NOMO-1 (cell line): ENCODE measurements at regions not wholly inside any gene's neighbourhood (a gene's known extent, or its start where the extent isn't known, plus 50 kb on each side); places are given as distances from the start of the nearest gene placed in this dataset.

Experiments
- DNase-seq, 2 experiments: peaks; one replicate each; lab custom pipeline; 2025; ENCODE audit not compliant: unreplicated experiment in 2 of 2; lab: John Stamatoyannopoulos, UW

DNA sequence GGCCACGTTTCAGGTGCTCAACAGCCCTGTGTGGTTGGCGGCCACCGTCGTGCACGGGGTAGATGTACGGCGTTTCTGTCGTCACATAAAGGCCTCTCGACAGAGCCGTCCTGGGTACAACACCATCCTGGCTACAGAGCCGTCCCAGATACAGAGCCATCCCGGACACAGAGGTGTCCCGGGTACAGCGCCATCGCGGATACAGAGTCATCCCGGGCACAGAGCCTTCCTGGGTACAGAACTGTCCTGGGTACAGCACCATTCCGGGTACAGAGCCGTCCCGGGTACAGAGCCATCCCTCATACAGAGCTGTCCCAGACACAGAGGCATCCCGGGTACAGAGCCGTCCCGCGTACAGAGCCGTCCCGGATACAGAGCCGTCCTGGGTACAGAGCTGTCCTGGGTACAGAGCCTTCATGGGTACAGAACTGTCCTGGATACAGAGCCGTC is 222.7 kb upstream of the SOX1 start:
- no peak for DNase-seq

DNA sequence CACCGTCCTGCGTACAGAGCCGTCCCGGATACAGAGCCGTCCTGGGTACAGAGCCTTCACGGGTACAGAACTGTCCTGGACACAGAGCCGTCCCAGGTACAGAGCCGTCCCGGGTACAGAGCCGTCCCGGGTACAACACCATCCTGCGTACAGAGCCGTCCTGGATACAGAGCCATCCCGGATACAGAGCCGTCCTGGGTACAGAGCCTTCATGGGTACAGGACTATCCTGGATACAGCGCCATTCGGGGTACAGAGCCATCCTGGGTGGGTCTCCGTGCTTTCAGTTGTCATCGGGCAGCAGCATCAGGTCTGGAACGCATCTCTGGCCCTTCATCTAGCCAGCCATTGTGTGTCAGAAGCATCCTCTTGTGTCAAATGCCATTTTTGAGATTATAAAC is 222.3 kb upstream of the SOX1 start:
- DNase-seq, result no peak

DNA sequence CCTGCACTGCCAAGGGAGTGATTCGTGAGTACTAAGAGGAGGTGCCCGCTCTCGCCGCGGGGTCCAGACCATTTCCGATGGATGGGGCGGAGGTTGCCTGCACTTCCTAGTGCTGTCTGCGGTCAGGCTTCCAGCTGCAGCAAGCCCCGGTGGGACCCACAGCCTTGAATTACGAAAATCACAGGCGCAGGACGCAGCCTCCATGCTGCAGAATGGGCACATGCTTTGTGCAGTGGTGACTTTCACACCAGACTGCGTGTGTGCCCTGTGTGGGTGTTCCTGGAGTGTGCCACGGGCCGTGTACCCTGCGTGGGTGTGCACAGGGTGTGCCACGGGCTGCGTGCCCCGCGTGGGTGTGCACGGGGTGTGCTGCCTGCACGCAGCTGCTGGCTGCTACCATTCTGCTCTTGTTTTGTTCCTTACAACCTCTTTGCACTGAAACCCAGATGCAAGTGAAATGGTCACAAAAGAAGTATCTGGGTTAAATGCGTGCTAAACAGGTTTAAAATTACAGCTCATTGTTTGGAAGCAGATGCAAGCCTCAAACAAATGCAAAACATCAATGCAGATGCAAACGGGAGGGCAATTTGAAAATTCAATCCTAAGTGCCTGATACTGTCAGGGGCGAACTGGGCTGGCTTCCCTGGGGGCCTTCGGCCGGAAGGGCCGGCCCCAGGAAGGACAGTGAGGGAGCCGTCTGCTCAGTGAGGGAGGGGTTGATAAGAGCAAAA is 221.2 kb upstream of the SOX1 start:
- DNase-seq, result no peak

DNA sequence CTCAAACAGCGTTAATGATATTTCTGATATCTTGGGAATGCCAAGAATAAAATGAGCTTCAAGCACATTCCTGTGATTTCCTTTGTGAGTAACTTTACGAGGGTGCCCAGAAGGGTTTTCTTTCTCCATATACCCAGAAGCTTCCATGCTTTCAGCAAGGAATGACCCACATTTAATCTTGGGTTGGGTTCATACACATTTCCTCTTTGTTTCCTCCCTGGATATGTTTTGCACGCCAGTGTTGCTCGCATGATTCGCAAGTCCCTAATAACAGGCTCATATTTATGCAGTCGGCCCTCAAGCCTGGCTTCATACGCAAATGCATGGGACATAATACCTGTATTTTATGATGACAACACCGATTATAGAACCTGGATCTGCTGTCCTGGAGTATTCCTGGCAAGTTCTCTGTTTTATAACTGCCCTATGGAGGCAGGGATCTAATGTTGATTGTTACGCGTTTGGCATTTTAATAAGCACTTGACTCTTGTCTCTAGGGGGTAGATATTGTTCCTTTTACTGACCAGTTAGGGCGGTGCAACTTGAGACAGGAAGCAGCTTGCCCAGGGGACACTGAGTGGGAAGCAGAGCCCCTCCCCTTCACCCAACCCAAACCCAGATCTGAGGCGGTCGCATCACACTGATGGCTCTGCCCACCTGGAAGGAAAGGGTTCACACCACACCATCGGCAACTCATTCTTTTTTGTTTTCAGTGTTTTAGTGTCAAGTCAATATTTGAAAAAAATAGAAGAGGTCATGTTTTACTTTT is 220.4 kb upstream of the SOX1 start:
- no peak for DNase-seq

DNA sequence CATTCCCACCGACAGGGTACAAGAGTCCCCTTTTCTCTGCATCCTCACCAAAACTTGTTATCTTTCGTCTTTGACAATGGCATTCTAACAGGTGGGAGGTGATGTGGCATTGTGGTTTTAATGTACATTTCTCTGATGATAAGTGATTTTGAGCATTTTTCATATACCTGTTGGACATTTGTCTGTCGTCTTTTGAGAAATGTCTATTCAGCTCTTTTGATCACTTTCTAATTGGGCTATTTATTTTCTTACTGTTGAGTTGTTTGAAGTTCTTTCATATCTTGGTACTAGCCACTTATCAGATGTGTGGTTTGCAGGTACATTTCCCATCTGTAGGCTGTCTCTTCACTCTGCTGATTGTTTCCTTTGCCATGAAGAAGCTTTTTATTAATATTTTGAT is 219.0 kb upstream of the SOX1 start:
- DNase-seq, result no peak

DNA sequence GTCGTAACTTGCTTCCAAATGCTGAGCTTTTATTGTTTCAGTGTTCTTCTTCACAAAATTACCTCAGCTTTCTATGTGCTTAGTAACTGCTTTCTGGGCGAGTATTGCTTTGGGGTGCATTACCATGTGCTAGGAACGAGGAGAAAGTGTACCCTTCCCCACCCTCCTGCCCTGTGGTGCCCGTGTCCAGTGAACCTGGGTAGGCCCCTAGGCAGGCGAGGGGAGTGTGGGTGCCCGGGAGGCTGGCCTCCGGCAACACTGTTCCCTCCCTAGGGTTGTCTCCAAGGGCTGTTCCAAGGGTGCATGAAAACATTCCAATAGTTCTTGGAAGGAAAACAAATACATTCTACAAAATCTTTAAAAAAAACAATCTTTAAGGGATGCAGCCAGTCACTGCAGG is 216.5 kb upstream of the SOX1 start:
- no peak for DNase-seq

DNA sequence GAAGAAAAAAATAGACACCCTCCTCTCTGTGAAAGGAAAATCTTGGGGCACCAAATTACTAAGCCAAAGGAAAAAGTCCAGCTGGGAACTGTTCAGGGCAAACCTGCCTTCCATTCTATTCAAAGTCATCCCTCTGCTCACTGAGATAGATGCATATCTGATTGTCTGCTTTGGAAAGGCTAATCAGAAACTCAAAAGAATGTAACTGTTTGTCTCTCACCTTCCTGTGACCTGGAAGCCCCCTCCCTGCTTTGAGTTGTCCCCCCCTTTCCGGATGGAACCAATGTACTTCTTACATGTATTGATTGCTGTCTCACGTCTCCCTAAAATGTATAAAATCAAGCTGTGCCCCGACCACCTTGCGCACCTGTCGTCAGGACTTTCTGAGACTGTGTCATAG is 216.0 kb upstream of the SOX1 start:
- DNase-seq, result no peak

DNA sequence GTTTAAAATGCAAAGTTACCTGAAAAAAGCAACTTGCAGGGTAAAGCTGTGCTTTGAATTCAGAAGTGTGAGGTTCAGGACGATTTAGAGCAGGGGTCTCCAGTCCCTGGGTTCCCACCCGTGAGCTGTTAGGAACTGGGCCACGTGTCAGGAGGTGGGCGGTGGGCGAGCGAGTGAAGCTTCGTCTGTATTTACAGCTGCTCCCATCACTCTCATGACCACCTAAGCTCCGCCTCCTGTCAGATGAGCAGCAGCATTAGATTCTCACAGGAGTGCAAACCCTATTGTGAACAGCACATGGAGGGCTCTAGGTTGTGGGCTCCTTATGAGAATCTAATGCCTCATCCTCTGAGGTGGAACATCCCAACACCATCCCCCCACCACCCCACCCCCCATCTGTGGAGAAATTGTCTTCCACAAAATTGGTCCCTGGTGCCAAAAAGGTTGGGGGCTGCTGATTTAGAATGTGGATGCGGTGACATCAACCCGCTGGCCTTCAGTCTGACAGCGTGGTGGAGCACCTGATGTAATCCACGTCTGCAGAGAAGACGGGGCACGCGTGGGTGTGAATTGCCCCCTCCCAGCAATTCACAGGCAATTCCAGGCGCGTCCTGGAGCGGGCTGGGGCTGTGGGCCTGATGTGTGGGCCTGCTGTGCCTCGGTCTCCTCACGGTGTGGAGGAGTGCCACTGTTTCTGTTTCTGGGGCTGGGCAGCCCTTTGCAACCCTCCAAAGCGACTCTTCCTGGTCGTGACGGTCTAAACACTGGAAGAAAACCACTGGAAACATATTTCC is 214.0 kb upstream of the SOX1 start:
- no peak for DNase-seq

DNA sequence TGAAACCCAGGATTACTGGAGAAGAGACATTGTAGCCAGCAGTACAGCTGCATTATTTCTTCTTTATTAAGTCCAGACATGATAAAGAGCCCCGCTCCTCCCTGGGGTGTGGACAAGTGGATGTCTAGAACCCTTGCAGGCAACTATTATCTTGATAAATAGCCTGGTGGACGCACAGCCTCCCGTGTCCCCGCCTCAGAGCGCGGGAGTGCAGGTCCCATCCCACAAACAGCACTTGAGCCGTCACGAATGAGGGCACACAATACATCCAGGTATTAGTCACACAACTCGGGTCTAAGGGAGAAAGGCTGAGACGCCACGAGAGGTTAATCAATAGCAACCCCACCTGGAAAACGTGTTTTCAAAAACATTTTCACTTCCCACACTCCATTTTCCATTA is 213.2 kb upstream of the SOX1 start:
- DNase-seq, result no peak

DNA sequence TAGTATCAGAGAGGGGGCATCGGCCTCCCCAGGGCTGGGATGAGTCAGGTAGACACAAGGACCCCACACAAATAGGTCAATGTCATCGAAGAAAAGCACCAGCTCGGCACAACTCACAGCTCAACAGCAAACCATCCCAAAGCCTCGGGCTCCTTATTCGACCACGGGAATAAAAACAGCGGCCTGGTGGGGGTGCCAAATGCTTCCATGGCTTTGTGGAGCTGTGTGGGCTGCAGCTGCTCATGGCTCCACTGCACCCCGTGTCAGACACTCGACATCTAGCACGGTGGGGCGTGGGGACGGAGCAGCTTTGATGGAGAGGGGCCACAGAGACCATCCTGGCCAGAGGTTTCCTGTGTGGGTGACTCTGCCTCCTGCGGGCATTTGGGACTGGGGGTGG is 212.5 kb upstream of the SOX1 start:
- DNase-seq, result no peak

DNA sequence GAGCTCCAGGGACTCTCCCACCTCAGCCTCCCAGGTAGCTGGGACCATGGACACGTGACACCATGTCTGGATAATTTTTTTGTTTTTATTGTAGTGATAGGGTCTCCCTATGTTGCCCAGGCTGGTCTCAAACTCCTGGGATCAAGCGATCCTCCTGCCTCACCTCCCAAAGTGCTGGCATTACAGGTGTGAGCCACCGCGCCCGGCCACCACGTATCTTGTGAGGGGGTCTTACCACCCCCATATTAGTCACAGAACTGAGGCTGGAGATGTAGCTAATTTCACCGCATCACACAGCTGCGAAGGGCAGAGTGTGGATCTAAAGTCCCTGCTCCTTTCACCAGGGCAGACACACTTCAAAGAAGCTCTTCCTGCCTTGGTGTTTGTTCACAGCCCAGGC is 211.8 kb upstream of the SOX1 start:
- DNase-seq, result no peak

DNA sequence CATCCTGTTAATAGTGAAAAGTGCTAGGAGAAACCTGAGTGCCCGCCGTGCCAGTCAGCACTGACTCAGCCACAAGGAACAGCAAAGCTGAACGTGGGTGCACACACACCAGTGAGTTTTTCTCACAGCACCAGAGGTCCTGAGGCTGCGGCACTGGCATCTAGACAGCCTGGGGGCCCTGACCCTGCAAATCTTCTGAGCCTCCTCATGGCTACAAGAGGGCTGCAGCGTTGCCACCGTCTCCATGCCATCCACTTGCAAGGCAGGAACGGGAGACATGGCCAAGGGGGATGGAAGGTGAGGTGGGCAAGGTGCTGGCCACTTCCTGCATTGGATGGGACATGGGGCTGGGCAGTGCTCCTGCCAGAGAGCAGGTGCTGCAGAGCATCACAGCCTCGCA is 211.2 kb upstream of the SOX1 start:
- no peak for DNase-seq

DNA sequence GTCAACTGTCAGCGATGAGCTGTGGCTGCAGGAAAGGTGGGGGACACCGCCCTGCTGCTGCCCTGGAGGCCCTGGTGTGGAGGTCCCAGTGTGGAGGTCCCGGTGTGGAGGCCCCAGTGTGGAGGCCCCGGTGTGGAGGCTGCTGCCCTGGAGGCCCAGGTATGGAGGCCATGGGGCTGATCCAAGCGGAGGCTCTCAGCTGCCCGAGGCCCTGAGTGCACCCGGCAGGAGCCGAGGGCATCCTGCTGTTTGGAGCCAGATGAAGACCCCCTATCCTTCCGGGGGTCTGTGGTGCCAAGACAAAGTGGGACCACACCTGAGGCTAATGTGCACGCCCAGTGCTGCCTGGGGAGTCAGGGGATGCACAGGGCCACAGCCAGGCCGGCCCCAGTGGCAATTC is 210.4 kb upstream of the SOX1 start:
- DNase-seq, result no peak

DNA sequence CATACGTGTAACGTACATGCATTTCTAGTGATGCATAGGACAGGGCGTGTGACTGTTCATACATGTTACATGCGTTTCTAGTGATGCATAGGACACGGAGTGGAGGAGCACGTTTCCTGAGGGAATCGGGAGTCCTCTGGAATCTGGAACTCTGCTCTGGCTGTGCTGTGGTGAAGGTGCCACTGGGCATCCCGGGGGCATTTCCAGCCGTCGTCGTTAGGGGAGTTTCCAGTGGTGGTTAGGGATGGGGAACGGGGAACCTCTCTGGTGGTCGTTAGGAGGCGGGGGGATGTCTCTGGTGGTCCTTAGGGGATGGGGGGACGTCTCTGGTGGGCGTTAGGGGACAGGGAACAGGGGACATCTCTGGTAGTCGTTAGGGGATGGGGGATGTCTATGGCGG is 209.6 kb upstream of the SOX1 start:
- DNase-seq, result no peak

DNA sequence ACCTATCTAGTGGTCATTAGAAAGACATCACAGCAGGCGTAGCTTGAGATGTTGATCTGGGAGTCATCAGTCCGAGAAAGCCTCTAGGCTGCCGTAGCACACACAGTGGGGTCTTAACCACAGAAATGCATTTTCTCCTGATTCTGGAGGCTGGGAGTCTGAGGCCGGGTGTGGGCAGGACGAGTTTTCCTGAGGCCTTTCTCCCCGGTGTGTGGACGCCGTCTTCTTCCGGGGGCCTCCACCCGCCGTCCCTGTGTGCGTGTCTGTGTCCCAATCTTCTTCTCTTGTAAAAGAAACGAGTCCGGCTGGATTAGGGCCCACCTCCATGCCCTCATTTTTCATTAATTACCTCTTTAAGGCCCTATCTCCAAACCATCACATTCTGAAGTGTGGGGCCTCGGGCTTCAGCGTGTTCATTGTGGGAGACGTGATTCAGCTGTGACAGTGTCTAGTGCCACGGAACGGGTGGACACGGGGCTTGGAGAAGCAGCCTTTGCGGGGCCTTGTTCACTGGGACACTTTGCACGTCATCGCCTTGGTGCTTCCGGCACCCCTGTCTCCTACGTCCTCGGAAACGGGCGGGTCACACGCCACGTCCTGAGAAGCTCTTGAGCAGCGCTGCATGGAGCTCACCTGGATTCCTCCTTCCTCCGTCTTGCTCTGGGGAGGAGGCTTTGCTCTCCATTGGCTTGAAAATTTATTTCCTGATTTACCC is 208.9 kb upstream of the SOX1 start:
- no peak for DNase-seq

DNA sequence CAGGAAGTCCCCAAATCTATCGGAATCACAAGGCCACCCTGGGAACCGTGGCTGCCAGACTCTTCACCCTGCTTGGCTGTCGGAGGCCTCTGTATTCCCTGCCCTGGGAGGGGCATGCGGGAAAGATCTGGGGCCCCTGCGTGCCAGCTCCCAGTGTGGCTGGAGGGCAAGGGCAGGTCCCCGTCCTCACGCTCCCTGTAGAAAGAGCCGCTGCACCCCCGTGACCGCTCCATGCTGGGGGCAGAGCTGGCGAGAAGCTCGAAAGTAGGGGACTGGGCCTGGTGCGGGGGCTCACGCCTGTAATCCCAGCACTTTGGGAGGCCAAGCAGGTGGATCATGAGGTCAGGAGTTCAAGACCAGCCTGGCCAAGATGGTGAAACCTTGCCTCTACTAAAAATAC is 208.4 kb upstream of the SOX1 start:
- no peak for DNase-seq

DNA sequence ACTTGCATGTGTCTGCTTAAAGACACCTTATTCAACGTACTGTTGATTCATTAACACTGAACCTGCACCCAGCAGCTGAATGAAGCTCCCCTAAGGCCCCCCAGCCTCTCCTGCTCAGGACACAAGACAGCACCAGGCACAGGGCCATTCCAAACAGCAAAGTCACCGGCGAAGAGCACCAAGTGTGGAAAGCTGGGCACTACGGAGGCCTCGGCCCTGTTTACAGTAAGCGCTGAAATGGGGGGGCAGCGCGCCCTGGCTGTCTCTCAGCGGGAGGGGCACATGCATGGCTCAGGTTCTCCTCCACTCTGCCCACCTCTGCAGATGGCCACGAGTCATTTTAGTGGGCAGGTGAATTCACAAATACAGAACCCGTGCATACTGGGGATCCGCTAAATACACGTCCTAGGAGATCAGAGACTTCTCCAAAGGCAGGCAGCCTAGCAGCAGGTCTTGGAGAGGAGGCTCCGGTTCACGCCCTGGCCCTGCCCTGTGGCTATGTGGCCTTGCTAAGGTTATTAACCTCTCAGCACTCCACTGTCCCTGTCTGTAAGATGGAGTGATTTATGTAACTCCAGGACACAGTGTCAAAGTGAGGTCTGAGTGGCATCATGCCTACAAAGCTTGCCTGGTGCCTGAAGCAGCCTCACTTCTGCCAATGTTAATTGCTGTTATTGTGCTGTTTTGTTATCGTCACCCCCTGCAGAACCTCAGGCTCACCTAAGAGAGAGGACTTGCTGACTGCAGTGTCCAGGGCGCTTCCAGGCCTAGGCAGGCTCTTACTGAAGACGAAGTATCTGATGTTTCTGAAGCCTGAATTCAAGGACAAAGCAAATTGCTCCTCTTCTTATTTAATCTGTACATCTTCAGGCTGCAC is 207.4 kb upstream of the SOX1 start:
- no peak for DNase-seq

DNA sequence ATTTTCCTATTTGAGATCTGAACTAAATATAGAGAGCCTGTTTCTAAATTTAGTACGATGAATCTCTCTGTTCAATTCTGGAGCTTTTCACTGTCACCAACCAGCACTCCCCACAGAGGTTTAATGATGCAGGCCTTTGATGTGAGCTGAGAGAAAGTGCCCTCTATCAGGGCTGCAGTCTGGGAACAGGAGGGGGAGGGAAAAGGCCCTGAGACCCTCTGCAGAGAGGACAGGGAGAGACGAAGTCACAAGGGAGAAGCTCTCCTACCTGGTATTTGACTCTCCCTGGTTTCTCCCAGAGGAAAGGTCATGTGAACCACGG is 206.8 kb upstream of the SOX1 start:
- no peak for DNase-seq

DNA sequence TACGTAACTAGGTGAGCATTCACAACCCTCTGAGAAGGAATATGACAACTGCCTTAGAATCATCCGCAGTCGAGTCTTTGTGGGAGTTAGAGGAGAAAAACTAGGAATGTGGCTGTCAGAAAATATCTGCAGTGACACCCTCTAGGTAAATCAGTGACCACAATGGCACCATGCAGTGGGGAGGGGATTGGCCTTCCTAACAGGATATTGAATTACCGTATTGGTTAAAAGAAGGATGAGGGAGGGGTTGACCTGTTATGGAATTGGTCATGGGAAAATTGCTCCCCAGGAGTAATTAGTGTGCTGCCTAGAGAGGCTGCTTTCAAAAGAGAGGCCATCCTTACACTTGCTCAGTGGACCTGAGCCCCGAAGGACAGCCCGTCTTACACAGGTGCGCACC is 205.6 kb upstream of the SOX1 start:
- DNase-seq, result no peak

DNA sequence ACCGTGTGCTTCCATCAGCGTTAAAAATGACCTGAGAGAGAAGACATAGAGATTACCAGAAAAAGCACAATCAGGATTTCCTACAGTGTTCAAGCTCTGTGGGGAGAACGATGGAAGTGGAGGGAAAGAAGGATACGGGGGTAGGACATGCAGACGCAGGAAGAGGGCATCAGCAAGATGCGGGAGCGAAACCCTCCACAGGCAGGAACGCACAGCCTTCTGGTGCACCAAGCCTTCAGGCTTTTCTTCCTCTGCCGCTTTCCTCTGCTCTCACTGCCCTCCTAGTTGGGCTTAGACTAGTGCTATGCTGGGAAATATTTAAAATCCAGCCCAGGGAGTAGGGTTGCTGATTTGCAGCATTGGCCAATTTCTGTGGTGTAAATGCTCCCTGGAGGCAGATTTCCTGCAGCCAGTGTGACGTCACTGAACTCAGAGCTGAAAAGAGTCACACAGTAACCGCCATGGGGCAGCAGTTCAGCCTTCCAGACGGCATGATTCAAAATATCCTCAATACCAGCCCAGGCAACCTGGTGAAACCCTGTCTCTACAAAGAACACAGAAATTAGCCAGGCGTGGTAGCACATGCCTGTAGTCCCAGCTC is 205.1 kb upstream of the SOX1 start:
- DNase-seq, result no peak
